ENCODE measurements at regions not wholly inside any gene's neighbourhood (a gene's known extent, or its start where the extent isn't known, plus 50 kb on each side); places are given as distances from the start of the nearest gene placed in this dataset.

DNA sequence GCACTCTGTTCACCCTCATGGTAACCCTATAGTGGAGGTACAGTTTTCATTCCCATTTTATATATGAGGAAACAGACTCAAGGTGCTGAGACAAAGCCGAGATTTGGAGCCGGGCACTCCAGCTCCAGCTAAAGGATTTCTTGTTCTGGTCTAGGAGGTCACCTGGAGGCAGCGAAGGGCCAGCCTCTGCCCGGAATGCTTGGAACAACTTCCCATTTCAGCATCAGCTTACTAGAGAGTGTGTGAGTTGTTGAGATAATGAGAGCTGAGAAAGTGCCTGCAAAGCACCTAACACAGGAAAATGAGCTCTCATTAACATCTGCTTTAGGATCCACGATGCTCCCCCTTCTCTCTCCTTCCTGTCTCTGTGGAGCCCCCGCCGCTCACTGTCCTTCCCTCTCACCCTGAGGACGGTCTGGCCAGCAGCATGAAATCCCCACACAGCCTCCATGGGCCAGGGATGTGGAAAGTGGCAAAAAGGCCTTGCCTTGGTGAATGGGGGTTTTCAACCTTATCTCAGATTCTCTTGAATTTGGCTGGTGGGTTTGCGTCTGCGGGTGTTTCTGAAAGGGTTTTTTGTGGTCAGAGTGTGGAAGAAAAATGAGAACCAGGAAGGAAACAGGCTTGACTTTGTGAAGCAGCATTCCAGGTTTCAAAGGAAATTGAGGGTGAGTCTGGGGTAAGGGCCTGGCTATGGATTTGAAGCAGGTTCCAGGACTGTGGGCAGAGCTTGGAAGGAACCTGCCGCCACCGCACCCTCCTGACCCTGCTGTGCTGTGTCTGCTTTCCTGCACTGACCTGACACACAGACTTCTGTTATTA, 178.7 kb downstream of the FOXL1 start:
- TF ChIP-seq KDM5A (IDR thresholded peaks at IDR 0.05): no peak
- TF ChIP-seq CBX8 (IDR thresholded peaks at IDR 0.05): no peak
- no peak for TF ChIP-seq POLR2A (IDR thresholded peaks at IDR 0.05; ENCODE audit: low read length)
- TF ChIP-seq CHD4 (IDR thresholded peaks at IDR 0.05; ENCODE audit: borderline replicate concordance): no peak
- TF ChIP-seq, protein P1, sequence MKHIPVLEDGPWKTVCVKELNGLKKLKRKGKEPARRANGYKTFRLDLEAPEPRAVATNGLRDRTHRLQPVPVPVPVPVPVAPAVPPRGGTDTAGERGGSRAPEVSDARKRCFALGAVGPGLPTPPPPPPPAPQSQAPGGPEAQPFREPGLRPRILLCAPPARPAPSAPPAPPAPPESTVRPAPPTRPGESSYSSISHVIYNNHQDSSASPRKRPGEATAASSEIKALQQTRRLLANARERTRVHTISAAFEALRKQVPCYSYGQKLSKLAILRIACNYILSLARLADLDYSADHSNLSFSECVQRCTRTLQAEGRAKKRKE (CRISPR knock-in tag; IDR thresholded peaks at IDR 0.05; ENCODE audit: low read depth): no peak
- TF ChIP-seq, protein P2, sequence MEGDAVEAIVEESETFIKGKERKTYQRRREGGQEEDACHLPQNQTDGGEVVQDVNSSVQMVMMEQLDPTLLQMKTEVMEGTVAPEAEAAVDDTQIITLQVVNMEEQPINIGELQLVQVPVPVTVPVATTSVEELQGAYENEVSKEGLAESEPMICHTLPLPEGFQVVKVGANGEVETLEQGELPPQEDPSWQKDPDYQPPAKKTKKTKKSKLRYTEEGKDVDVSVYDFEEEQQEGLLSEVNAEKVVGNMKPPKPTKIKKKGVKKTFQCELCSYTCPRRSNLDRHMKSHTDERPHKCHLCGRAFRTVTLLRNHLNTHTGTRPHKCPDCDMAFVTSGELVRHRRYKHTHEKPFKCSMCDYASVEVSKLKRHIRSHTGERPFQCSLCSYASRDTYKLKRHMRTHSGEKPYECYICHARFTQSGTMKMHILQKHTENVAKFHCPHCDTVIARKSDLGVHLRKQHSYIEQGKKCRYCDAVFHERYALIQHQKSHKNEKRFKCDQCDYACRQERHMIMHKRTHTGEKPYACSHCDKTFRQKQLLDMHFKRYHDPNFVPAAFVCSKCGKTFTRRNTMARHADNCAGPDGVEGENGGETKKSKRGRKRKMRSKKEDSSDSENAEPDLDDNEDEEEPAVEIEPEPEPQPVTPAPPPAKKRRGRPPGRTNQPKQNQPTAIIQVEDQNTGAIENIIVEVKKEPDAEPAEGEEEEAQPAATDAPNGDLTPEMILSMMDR (IDR thresholded peaks at IDR 0.05): no peak
- TF ChIP-seq, protein P3, sequence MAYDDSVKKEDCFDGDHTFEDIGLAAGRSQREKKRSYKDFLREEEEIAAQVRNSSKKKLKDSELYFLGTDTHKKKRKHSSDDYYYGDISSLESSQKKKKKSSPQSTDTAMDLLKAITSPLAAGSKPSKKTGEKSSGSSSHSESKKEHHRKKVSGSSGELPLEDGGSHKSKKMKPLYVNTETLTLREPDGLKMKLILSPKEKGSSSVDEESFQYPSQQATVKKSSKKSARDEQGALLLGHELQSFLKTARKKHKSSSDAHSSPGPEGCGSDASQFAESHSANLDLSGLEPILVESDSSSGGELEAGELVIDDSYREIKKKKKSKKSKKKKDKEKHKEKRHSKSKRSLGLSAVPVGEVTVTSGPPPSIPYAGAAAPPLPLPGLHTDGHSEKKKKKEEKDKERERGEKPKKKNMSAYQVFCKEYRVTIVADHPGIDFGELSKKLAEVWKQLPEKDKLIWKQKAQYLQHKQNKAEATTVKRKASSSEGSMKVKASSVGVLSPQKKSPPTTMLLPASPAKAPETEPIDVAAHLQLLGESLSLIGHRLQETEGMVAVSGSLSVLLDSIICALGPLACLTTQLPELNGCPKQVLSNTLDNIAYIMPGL (CRISPR knock-in tag; IDR thresholded peaks at IDR 0.05; ENCODE audit: borderline replicate concordance): no peak
- TF ChIP-seq HDAC2 (IDR thresholded peaks at IDR 0.05): no peak
- TF ChIP-seq RCOR1 (IDR thresholded peaks at IDR 0.05; ENCODE audit: low read depth, low read length): no peak
- TF ChIP-seq SREBF2 (IDR thresholded peaks at IDR 0.05): no peak
- no peak for TF ChIP-seq CEBPB (IDR thresholded peaks at IDR 0.05)
- TF ChIP-seq, protein P4, sequence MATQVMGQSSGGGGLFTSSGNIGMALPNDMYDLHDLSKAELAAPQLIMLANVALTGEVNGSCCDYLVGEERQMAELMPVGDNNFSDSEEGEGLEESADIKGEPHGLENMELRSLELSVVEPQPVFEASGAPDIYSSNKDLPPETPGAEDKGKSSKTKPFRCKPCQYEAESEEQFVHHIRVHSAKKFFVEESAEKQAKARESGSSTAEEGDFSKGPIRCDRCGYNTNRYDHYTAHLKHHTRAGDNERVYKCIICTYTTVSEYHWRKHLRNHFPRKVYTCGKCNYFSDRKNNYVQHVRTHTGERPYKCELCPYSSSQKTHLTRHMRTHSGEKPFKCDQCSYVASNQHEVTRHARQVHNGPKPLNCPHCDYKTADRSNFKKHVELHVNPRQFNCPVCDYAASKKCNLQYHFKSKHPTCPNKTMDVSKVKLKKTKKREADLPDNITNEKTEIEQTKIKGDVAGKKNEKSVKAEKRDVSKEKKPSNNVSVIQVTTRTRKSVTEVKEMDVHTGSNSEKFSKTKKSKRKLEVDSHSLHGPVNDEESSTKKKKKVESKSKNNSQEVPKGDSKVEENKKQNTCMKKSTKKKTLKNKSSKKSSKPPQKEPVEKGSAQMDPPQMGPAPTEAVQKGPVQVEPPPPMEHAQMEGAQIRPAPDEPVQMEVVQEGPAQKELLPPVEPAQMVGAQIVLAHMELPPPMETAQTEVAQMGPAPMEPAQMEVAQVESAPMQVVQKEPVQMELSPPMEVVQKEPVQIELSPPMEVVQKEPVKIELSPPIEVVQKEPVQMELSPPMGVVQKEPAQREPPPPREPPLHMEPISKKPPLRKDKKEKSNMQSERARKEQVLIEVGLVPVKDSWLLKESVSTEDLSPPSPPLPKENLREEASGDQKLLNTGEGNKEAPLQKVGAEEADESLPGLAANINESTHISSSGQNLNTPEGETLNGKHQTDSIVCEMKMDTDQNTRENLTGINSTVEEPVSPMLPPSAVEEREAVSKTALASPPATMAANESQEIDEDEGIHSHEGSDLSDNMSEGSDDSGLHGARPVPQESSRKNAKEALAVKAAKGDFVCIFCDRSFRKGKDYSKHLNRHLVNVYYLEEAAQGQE (IDR thresholded peaks at IDR 0.05): no peak
- TF ChIP-seq GATA3 (IDR thresholded peaks at IDR 0.05; ENCODE audit: borderline replicate concordance): no peak
- TF ChIP-seq MAZ (IDR thresholded peaks at IDR 0.05; ENCODE audit: borderline replicate concordance, low read depth, low read length): no peak

All from A549 (cell line).